Spleen (tissue), 7 donors: ENCODE measurements at regions not wholly inside any gene's neighbourhood (a gene's known extent, or its start where the extent isn't known, plus 50 kb on each side); places are given as distances from the start of the nearest gene placed in this dataset.

Source experiments
- CTCF ChIP-seq, 11 experiments: fragments of 200-600 bp in 7 of 11; fragments of 450-650 bp in 4 of 11; sonication (generic) in 4 of 11; IDR thresholded peaks in 8 of 11; conservative IDR thresholded peaks in 3 of 11; 1 replicate in 7 of 11; 2 replicates in 4 of 11; pipeline versions ENCODE4 v1.4.0 to v1.8.0; 2016 to 2021; ENCODE audit warnings: antibody characterized with exemption in 11 of 11, inconsistent platforms in 4 of 11, mild to moderate bottlenecking in 1 of 11
- POLR2A ChIP-seq, 3 donors: fragments of 450-650 bp; IDR thresholded peaks; one replicate each; pipeline ENCODE4 v1.5.1; 2017; ENCODE audit warnings: antibody characterized with exemption in 3 of 3, mild to moderate bottlenecking in 1 of 3
- POLR2AphosphoS5 ChIP-seq, 3 donors: sonication (generic); formaldehyde crosslinking; IDR thresholded peaks; one replicate each; pipeline ENCODE4 v1.5.1; 2017; ENCODE audit warnings: antibody characterized with exemption in 3 of 3
- donor health status: DM: no; HTN: no; CAD: no; lungs with moderate emphysema.
- donor health status: DM: no; HTN: no; CAD: no.
- donor health status: DM: no; HTN: no; CAD: no.

GRCh38 chr5:21121213-21121612 is 1133.2 kb upstream of the CDH18 start:
- no peak for TF ChIP-seq CTCF (IDR thresholded peaks at IDR 0.05 in 8 of 11, conservative IDR thresholded peaks at IDR 0.05 in 3 of 11)
- no peak for TF ChIP-seq POLR2A (IDR thresholded peaks at IDR 0.05)
- TF ChIP-seq POLR2AphosphoS5 (IDR thresholded peaks at IDR 0.05): no peak
